ENCODE measurements at regions not wholly inside any gene's neighbourhood (a gene's known extent, or its start where the extent isn't known, plus 50 kb on each side); places are given as distances from the start of the nearest gene placed in this dataset.

GRCh38 chr15:70361106-70361505 lies 263.4 kb upstream of the TLE3 start:
- TF ChIP-seq CTCF (IDR thresholded peaks at IDR 0.05): no peak
- TF ChIP-seq POLR2A (IDR thresholded peaks at IDR 0.05): no peak

All from heart left ventricle (tissue), 13 donors.